B cell (primary cell): ENCODE measurements at regions not wholly inside any gene's neighbourhood (a gene's known extent, or its start where the extent isn't known, plus 50 kb on each side); places are given as distances from the start of the nearest gene placed in this dataset.

ENCODE experiments used
- ATAC-seq: fragments of 200-7000 bp; cut with Tn5 transposase; one replicate; pipeline ENCODE4 v1.10.0; 2021; ENCODE audit warnings: low read depth, mild to moderate bottlenecking, moderate number of reproducible peaks, moderate library complexity
- CTCF ChIA-PET: fragments of 350-600 bp; sonication (Branson Sonifier 250); formaldehyde crosslinking; loops from one replicate; lab custom pipeline; 2021; ENCODE audit warnings: antibody characterized with exemption, inconsistent platforms; lab: Charles Lee
- POLR2A ChIA-PET: fragments of 350-600 bp; sonication (Branson Sonifier 250); formaldehyde crosslinking; loops from one replicate; lab custom pipeline; 2021; ENCODE audit warnings: antibody characterized with exemption; lab: Charles Lee
- DNase-seq: peaks from one replicate; pipeline ENCODE4 v3.0.0; 2013
- H2AFZ ChIP-seq: 2 replicates; pipeline ENCODE4 v1.6.1; 2012; ENCODE audit warnings: mild to moderate bottlenecking, low read depth, low read length; ENCODE audit not compliant: insufficient read depth, poor library complexity, severe bottlenecking
- H3K27ac ChIP-seq, 2 donors: 1 replicate in 1 of 2; 2 replicates in 1 of 2; pipeline ENCODE4 v1.5.1; 2012 to 2013; ENCODE audit warnings: low read length in 2 of 2, mild to moderate bottlenecking in 2 of 2, moderate library complexity in 1 of 2
- H3K27me3 ChIP-seq, 4 experiments: fragments of 200-600 bp in 1 of 4; sonication (generic) in 1 of 4; replicated peaks in 1 of 4; 1 replicate in 2 of 4; 2 replicates in 2 of 4; pipeline versions ENCODE4 v1.6.1 to v1.7.0; 2013 to 2016; ENCODE audit warnings: low read length in 3 of 4, mild to moderate bottlenecking in 2 of 4, mixed read lengths in 1 of 4, moderate library complexity in 1 of 4; ENCODE audit not compliant: insufficient read depth in 4 of 4, control insufficient read depth in 3 of 4; ENCODE audit errors: control extremely low read depth in 1 of 4
- H3K36me3 ChIP-seq, 2 experiments: replicated peaks in 1 of 2; 1 replicate in 1 of 2; 2 replicates in 1 of 2; pipeline versions ENCODE4 v1.6.1 to v1.7.1; 2013; ENCODE audit warnings: low read length in 1 of 2; ENCODE audit not compliant: insufficient read depth in 2 of 2, control insufficient read depth in 1 of 2; ENCODE audit errors: control extremely low read depth in 1 of 2, extremely low read depth in 1 of 2
- H3K4me1 ChIP-seq, 2 donors: fragments of 200-600 bp in 1 of 2; sonication (generic) in 1 of 2; 1 replicate in 1 of 2; 2 replicates in 1 of 2; pipeline versions ENCODE4 v1.5.1 to v1.6.1; 2013 to 2017; ENCODE audit warnings: low read length in 2 of 2; ENCODE audit not compliant: control insufficient read depth in 2 of 2, insufficient read depth in 2 of 2
- H3K4me2 ChIP-seq: replicated peaks from 2 replicates; pipeline ENCODE3; 2012; ENCODE audit warnings: mild to moderate bottlenecking, low read depth, low read length; ENCODE audit not compliant: poor library complexity, severe bottlenecking
- H3K4me3 ChIP-seq, 5 experiments: fragments of 200-600 bp in 1 of 5; sonication (generic) in 1 of 5; 1 replicate in 3 of 5; 2 replicates in 2 of 5; pipeline versions ENCODE4 v1.5.1 to v1.7.0; 2011 to 2016; ENCODE audit warnings: low read length in 4 of 5, mild to moderate bottlenecking in 4 of 5, low read depth in 2 of 5, control low read depth in 1 of 5, moderate library complexity in 1 of 5; ENCODE audit not compliant: insufficient read depth in 1 of 5; ENCODE audit errors: control extremely low read depth in 1 of 5, extremely low read depth in 1 of 5
- H3K79me2 ChIP-seq: fragments of 200-600 bp; sonication (generic); one replicate; pipeline ENCODE4 v1.6.0; 2016; ENCODE audit warnings: low read length; ENCODE audit not compliant: control insufficient read depth, insufficient read depth
- H3K9ac ChIP-seq: fragments of 200-600 bp; sonication (generic); 2 replicates; pipeline ENCODE4 v1.6.1; 2017; ENCODE audit warnings: mild to moderate bottlenecking, low read length, moderate library complexity
- H3K9me3 ChIP-seq, 3 donors: one replicate each; pipeline versions ENCODE4 v1.6.1 to v1.7.1; 2013; ENCODE audit warnings: low read length in 2 of 3; ENCODE audit not compliant: control insufficient read depth in 2 of 3, insufficient read depth in 1 of 3; ENCODE audit errors: control extremely low read depth in 1 of 3
- H4K20me1 ChIP-seq: 2 replicates; pipeline ENCODE4 v1.6.0; 2012; ENCODE audit warnings: mild to moderate bottlenecking, low read length; ENCODE audit not compliant: insufficient read depth, control insufficient read depth, poor library complexity, severe bottlenecking
- H3K27ac Mint-ChIP-seq: one replicate; pipeline ENCODE4 v1.8.0; 2021; ENCODE audit warnings: mixed read lengths
- H3K27me3 Mint-ChIP-seq: one replicate; pipeline ENCODE4 v1.8.0; 2021; ENCODE audit warnings: mixed read lengths
- H3K4me1 Mint-ChIP-seq: one replicate; pipeline ENCODE4 v1.8.0; 2021; ENCODE audit warnings: mixed read lengths
- H3K4me3 Mint-ChIP-seq: one replicate; pipeline ENCODE4 v1.8.0; 2021; ENCODE audit warnings: mixed read lengths
- H3K9me3 Mint-ChIP-seq: one replicate; pipeline ENCODE4 v1.8.0; 2022; ENCODE audit warnings: mixed read lengths; ENCODE audit not compliant: insufficient read depth
- EZH2 ChIP-seq: IDR thresholded peaks from 2 replicates; pipeline ENCODE4 v1.6.1; 2012; ENCODE audit warnings: borderline replicate concordance, low read depth, mild to moderate bottlenecking, moderate library complexity, low read length; ENCODE audit not compliant: insufficient read depth, poor library complexity, severe bottlenecking
- WGBS: methylation state at CpG from one replicate; pipeline ENCODE4 v1.1.5; 2013; ENCODE audit warnings: missing lambda C conversion rate; ENCODE audit not compliant: insufficient coverage; 5-methylcytosine and 5-hydroxymethylcytosine counted together
- intact Hi-C: fragments of 100-400 bp; cut with micrococcal nuclease; formaldehyde crosslinking; loops from one replicate; pipeline ENCODE4 v1.10.0; 2022
- TF ChIP-seq, protein P1 (sequence below): fragments of 200-600 bp; IDR thresholded peaks from one replicate; pipeline ENCODE4 v1.8.0; 2022; ENCODE audit warnings: antibody characterized with exemption, mild to moderate bottlenecking

DNA sequence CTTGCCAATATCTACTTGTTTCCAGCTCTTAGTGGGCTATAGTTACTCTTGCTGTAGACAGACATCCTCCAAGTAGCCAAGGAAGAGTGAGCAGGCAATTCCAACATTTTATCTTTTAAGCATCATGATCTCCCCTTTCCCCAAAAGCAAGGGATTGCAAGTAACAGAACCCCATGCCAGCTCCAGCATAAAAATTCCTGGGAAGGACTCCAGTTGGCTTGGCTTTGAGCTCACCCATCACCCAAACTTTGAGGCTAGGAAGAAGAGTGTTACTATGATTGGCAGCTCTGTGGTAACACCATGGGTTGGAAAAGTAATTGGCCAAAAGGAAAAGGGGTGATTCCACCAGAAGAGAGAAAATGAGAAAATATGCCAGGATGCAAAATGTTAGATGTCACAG is 1086.4 kb upstream of the RBFOX1 start:
- TF ChIP-seq EZH2, result no peak
- TF ChIP-seq, protein P1, sequence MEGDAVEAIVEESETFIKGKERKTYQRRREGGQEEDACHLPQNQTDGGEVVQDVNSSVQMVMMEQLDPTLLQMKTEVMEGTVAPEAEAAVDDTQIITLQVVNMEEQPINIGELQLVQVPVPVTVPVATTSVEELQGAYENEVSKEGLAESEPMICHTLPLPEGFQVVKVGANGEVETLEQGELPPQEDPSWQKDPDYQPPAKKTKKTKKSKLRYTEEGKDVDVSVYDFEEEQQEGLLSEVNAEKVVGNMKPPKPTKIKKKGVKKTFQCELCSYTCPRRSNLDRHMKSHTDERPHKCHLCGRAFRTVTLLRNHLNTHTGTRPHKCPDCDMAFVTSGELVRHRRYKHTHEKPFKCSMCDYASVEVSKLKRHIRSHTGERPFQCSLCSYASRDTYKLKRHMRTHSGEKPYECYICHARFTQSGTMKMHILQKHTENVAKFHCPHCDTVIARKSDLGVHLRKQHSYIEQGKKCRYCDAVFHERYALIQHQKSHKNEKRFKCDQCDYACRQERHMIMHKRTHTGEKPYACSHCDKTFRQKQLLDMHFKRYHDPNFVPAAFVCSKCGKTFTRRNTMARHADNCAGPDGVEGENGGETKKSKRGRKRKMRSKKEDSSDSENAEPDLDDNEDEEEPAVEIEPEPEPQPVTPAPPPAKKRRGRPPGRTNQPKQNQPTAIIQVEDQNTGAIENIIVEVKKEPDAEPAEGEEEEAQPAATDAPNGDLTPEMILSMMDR, result no peak
- no peak overlapping the region for H3K27ac Mint-ChIP-seq

DNA sequence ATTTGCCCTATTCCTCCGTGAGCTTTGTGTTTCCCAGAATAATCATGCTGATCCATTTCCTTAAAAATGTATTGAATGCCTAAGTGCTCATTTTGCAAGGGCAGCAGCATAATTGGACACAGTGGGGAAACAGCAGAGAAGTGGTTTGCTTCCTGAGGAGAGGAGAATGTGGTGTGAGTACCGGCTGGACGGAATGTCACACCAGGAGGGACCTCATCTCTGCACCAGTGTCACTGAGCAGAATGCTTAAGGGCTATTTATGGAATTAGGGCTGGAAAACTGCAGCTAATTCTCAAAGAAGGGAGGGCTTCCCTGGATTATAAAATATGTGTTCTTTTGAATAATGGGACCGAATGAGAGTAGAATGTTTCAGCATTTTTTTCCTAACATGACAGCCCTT is 1100.6 kb upstream of the RBFOX1 start:
- 92% methylated on average over 2 of the region's 4 CpGs for WGBS
- no peak for TF ChIP-seq EZH2
- TF ChIP-seq, protein P1, result no peak
- H3K9me3 ChIP-seq, result peaks cover 0 to 8% (median 0%) of the 10 kb centered on the region in 3 donors
- no peak overlapping the region for H3K27ac ChIP-seq
- H3K9ac ChIP-seq, result no peak overlapping the region
- Mint-ChIP-seq H3K4me3 (no peak overlapping the region), H3K9me3 (peaks cover 11% of the 10 kb centered on the region), H3K27me3 (no peaks in the 10 kb centered on the region), H3K4me1 (no peaks in the 10 kb centered on the region), H3K27ac (no peak overlapping the region)
- DNase-seq (no peak), ATAC-seq (no peak)
- no peaks in the 10 kb centered on the region for H4K20me1 ChIP-seq
- ChIA-PET CTCF (no interaction called here), POLR2A (no interaction called here)
- H3K4me1 ChIP-seq, result no peaks in the 10 kb centered on the region
- H3K27me3 ChIP-seq, result no peaks in the 10 kb centered on the region
- H3K79me2 ChIP-seq, result no peaks in the 10 kb centered on the region
- H3K4me3 ChIP-seq, result no peak overlapping the region
- intact Hi-C loops, result no loop called here
- H3K4me2 ChIP-seq, result no peak overlapping the region
- no peaks in the 10 kb centered on the region for H3K36me3 ChIP-seq
- H2AFZ ChIP-seq, result no peak overlapping the region

More for the DNA sequence above, 1086.4 kb upstream of the RBFOX1 start:
- no peak overlapping the region for H3K9ac ChIP-seq
- no peak overlapping the region for H3K27ac ChIP-seq
- CTCF ChIA-PET, result no interaction called here
- no peaks in the 10 kb centered on the region for H3K4me1 Mint-ChIP-seq
- no peaks in the 10 kb centered on the region for H3K27me3 Mint-ChIP-seq
- no peak overlapping the region for H3K4me2 ChIP-seq
- intact Hi-C loops, result no loop called here
- no peaks in the 10 kb centered on the region for H3K27me3 ChIP-seq
- H3K36me3 ChIP-seq, result no peaks in the 10 kb centered on the region
- H3K4me3 ChIP-seq, result no peak overlapping the region
- H3K9me3 ChIP-seq, result no peaks in the 10 kb centered on the region
- no peak for ATAC-seq
- H2AFZ ChIP-seq, result no peak overlapping the region
- no peaks in the 10 kb centered on the region for H3K4me1 ChIP-seq
- no peak for DNase-seq
- H3K4me3 Mint-ChIP-seq, result no peak overlapping the region
- POLR2A ChIA-PET, result no interaction called here
- H4K20me1 ChIP-seq, result no peaks in the 10 kb centered on the region
- no peaks in the 10 kb centered on the region for H3K79me2 ChIP-seq
- peaks cover 3% of the 10 kb centered on the region for H3K9me3 Mint-ChIP-seq
